ENCODE measurements at regions not wholly inside any gene's neighbourhood (a gene's known extent, or its start where the extent isn't known, plus 50 kb on each side); places are given as distances from the start of the nearest gene placed in this dataset.
"Not testable (repeated sequence)": the region's sequence is repeated elsewhere in the genome, so short reads cannot be mapped to it uniquely, and the experiment has no call there.

DNA sequence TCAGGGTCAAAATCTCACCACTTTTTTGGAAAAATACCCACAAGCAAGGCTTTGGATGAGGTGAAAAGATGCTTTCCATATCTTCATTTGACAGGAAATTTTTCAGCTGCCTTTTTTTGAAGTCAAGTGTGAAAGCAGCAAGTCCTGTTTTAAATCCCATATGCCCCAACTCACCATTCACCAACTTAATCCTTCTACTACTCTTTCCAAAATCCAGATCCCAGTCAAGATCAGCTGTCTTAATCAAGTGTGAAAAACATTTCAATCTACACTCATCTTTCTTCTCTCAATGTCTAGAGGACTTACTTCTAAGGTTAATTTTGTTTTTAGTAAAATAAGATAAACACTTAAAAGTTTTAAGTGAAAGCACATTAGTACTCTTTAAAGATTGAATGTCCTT, 128.4 kb upstream of the CEP126 start:
- H3K4me1 ChIP-seq (ENCODE audit: control insufficient read depth, low read depth, low read length) = no peaks in the 10 kb centered on the region
- H3K9me3 ChIP-seq (ENCODE audit: control insufficient read depth, low read depth, low read length) = no peaks in the 10 kb centered on the region
- H3K36me3 ChIP-seq (ENCODE audit: control insufficient read depth, low read depth, low read length) = no peaks in the 10 kb centered on the region
- H3K27me3 ChIP-seq (ENCODE audit: control insufficient read depth, insufficient read depth, low read length) = no peaks in the 10 kb centered on the region
- H3K9ac ChIP-seq (ENCODE audit: low read length) = no peak overlapping the region
- H3K27ac ChIP-seq (ENCODE audit: low read length) = no peak overlapping the region
- no peak overlapping the region for H3K4me3 ChIP-seq (ENCODE audit: low read length)

DNA sequence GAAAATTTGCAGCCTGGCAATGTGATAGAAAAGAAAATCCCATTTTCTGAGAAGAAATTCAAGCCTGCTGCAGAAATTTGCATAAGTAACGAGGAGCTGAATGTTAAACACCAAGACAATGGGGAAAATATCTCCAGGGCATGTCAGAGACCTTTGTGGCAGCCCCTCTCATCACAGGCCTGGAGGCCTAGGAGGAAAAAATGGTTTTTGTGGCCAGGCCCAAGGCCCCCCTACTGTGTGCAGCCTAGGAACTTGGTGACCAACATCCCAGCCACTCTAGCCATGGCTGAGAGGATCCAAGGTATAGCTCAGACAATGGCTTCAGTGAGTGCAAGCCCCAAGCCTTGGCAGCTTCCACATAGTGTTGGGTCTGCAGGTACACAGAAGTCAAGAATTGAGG, 135.6 kb upstream of the CEP126 start:
- H3K9me3 ChIP-seq (ENCODE audit: control insufficient read depth, low read depth, low read length); H3K27ac ChIP-seq (ENCODE audit: low read length); H3K4me1 ChIP-seq (ENCODE audit: control insufficient read depth, low read depth, low read length); H3K9ac ChIP-seq (ENCODE audit: low read length); H3K36me3 ChIP-seq (ENCODE audit: control insufficient read depth, low read depth, low read length); H3K27me3 ChIP-seq (ENCODE audit: control insufficient read depth, insufficient read depth, low read length); H3K4me3 ChIP-seq (ENCODE audit: low read length): not testable (repeated sequence)

- H3K27me3 ChIP-seq (ENCODE audit: control insufficient read depth, insufficient read depth, low read length) = no peaks in the 10 kb centered on the region
- H3K36me3 ChIP-seq (ENCODE audit: control insufficient read depth, low read depth, low read length) = no peaks in the 10 kb centered on the region
- H3K9me3 ChIP-seq (ENCODE audit: control insufficient read depth, low read depth, low read length) = no peaks in the 10 kb centered on the region
- no peak overlapping the region for H3K9ac ChIP-seq (ENCODE audit: low read length)
- no peak overlapping the region for H3K27ac ChIP-seq (ENCODE audit: low read length)
- no peaks in the 10 kb centered on the region for H3K4me1 ChIP-seq (ENCODE audit: control insufficient read depth, low read depth, low read length)
- no peak overlapping the region for H3K4me3 ChIP-seq (ENCODE audit: low read length)
Observed at GRCh38 chr11:101777476-101777875, 137.3 kb upstream of the CEP126 start.

DNA sequence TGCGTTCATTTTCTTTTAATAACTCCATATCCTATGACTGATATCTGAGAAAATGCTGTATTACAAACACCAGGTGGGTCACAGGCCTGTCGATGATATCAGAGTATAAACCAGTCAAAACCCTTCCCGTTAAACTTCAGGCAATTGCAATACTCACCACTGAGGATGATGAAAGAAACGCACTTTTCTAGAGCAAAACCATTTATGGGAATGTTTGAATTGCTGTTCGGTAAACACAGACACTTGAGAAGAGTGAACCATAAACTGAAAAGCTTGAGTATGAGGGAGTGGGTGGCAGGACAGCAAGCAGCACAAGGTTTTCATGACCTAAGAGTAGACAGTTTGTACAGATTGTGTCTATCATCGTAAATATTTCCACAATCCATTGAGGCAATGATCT, 139.8 kb upstream of the CEP126 start:
- Histone ChIP-seq H3K27me3 (ENCODE audit: control insufficient read depth, insufficient read depth, low read length) (no peaks in the 10 kb centered on the region), H3K4me3 (ENCODE audit: low read length) (no peak overlapping the region), H3K27ac (ENCODE audit: low read length) (no peak overlapping the region), H3K4me1 (ENCODE audit: control insufficient read depth, low read depth, low read length) (no peaks in the 10 kb centered on the region), H3K36me3 (ENCODE audit: control insufficient read depth, low read depth, low read length) (no peaks in the 10 kb centered on the region), H3K9me3 (ENCODE audit: control insufficient read depth, low read depth, low read length) (no peaks in the 10 kb centered on the region), H3K9ac (ENCODE audit: low read length) (no peak overlapping the region)

GRCh38 chr11:101770648-101771047, 144.2 kb upstream of the CEP126 start:
- Histone ChIP-seq H3K27me3 (ENCODE audit: control insufficient read depth, insufficient read depth, low read length) (no peaks in the 10 kb centered on the region), H3K36me3 (ENCODE audit: control insufficient read depth, low read depth, low read length) (no peaks in the 10 kb centered on the region), H3K9ac (ENCODE audit: low read length) (no peak overlapping the region), H3K9me3 (ENCODE audit: control insufficient read depth, low read depth, low read length) (no peaks in the 10 kb centered on the region), H3K4me3 (ENCODE audit: low read length) (no peak overlapping the region), H3K27ac (ENCODE audit: low read length) (no peak overlapping the region), H3K4me1 (ENCODE audit: control insufficient read depth, low read depth, low read length) (no peaks in the 10 kb centered on the region)

DNA sequence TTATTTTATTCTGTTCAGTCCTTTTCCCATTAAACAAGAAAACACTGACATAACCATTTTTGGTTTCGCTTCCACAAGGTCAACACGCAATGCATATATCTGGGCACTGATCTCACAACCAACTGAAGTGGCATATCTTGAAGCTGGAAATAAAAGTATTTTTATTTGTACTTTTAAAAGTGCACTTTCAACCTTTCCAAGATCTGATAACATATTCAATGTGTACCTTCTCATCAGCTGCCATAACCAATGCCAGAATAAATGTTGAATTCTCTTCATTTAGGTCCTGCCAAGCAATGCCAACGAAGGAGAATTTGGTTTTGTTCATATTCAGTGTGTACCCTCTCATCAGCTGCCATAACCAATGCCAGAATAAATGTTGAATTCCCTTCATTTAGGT, 148.9 kb upstream of the CEP126 start:
- Histone ChIP-seq H3K36me3 (ENCODE audit: control insufficient read depth, low read depth, low read length) (no peaks in the 10 kb centered on the region), H3K27ac (ENCODE audit: low read length) (no peak overlapping the region), H3K9ac (ENCODE audit: low read length) (no peak overlapping the region), H3K9me3 (ENCODE audit: control insufficient read depth, low read depth, low read length) (no peaks in the 10 kb centered on the region), H3K27me3 (ENCODE audit: control insufficient read depth, insufficient read depth, low read length) (no peaks in the 10 kb centered on the region), H3K4me1 (ENCODE audit: control insufficient read depth, low read depth, low read length) (no peaks in the 10 kb centered on the region), H3K4me3 (ENCODE audit: low read length) (no peak overlapping the region)

- no peaks in the 10 kb centered on the region for H3K4me1 ChIP-seq (ENCODE audit: control insufficient read depth, low read depth, low read length)
- no peaks in the 10 kb centered on the region for H3K36me3 ChIP-seq (ENCODE audit: control insufficient read depth, low read depth, low read length)
- H3K27me3 ChIP-seq (ENCODE audit: control insufficient read depth, insufficient read depth, low read length) = no peaks in the 10 kb centered on the region
- H3K4me3 ChIP-seq (ENCODE audit: low read length) = no peak overlapping the region
- no peaks in the 10 kb centered on the region for H3K9me3 ChIP-seq (ENCODE audit: control insufficient read depth, low read depth, low read length)
- no peak overlapping the region for H3K9ac ChIP-seq (ENCODE audit: low read length)
- no peak overlapping the region for H3K27ac ChIP-seq (ENCODE audit: low read length)
Observed at GRCh38 chr11:101759771-101760450, 154.9 kb upstream of the CEP126 start.

DNA sequence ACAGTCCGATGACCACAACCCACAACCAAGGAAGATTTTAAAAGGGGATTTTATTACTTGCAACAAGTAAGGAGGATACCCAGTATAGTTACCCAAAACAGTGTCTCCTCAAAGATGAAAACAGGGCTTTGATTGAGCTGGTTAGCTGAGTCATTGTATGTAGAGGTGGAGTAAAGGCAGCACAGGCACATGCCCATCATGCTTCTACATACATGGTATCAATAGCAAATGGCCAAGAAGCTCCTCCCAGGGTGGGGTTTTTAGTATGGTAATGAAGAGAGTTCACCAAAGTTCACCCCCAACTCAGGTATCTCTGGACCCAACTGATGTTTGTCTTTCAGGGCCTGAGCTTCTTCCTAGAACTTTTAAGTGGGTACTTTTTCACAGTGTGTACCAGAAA, 157.1 kb upstream of the CEP126 start:
- Histone ChIP-seq H3K9me3 (ENCODE audit: control insufficient read depth, low read depth, low read length) (no peaks in the 10 kb centered on the region), H3K4me3 (ENCODE audit: low read length) (no peak overlapping the region), H3K9ac (ENCODE audit: low read length) (no peak overlapping the region), H3K4me1 (ENCODE audit: control insufficient read depth, low read depth, low read length) (no peaks in the 10 kb centered on the region), H3K27me3 (ENCODE audit: control insufficient read depth, insufficient read depth, low read length) (no peaks in the 10 kb centered on the region), H3K27ac (ENCODE audit: low read length) (no peak overlapping the region), H3K36me3 (ENCODE audit: control insufficient read depth, low read depth, low read length) (no peaks in the 10 kb centered on the region)

GRCh38 chr11:101748572-101749344, 165.0 kb upstream of the TRPC6 start:
- Histone ChIP-seq H3K27me3 (ENCODE audit: control insufficient read depth, insufficient read depth, low read length) (no peaks in the 10 kb centered on the region), H3K36me3 (ENCODE audit: control insufficient read depth, low read depth, low read length) (no peaks in the 10 kb centered on the region), H3K4me1 (ENCODE audit: control insufficient read depth, low read depth, low read length) (peaks cover 16% of the 10 kb centered on the region), H3K9ac (ENCODE audit: low read length) (peak overlapping the region; percentile 2), H3K27ac (ENCODE audit: low read length) (no peak overlapping the region), H3K9me3 (ENCODE audit: control insufficient read depth, low read depth, low read length) (no peaks in the 10 kb centered on the region), H3K4me3 (ENCODE audit: low read length) (peak overlapping the region; percentile 21)

- Histone ChIP-seq H3K4me1 (ENCODE audit: control insufficient read depth, low read depth, low read length) (peaks cover 16% of the 10 kb centered on the region), H3K4me3 (ENCODE audit: low read length) (no peak overlapping the region), H3K9ac (ENCODE audit: low read length) (no peak overlapping the region), H3K27ac (ENCODE audit: low read length) (no peak overlapping the region), H3K9me3 (ENCODE audit: control insufficient read depth, low read depth, low read length) (no peaks in the 10 kb centered on the region), H3K27me3 (ENCODE audit: control insufficient read depth, insufficient read depth, low read length) (no peaks in the 10 kb centered on the region), H3K36me3 (ENCODE audit: control insufficient read depth, low read depth, low read length) (no peaks in the 10 kb centered on the region)
Observed at GRCh38 chr11:101745756-101746155, 161.9 kb upstream of the TRPC6 start.

- Histone ChIP-seq H3K4me3 (ENCODE audit: low read length) (no peak overlapping the region), H3K36me3 (ENCODE audit: control insufficient read depth, low read depth, low read length) (no peaks in the 10 kb centered on the region), H3K27me3 (ENCODE audit: control insufficient read depth, insufficient read depth, low read length) (no peaks in the 10 kb centered on the region), H3K4me1 (ENCODE audit: control insufficient read depth, low read depth, low read length) (peaks cover 10% of the 10 kb centered on the region), H3K27ac (ENCODE audit: low read length) (no peak overlapping the region), H3K9me3 (ENCODE audit: control insufficient read depth, low read depth, low read length) (no peaks in the 10 kb centered on the region), H3K9ac (ENCODE audit: low read length) (no peak overlapping the region)
Observed at GRCh38 chr11:101743828-101744227, 160.0 kb upstream of the TRPC6 start.
